AG10803 (cell line): ENCODE measurements at regions not wholly inside any gene's neighbourhood (a gene's known extent, or its start where the extent isn't known, plus 50 kb on each side); places are given as distances from the start of the nearest gene placed in this dataset.

Experiments used
- DNase-seq: peaks from one replicate; pipeline ENCODE4 v3.0.0; 2010; ENCODE audit warnings: low read depth
- H3K4me3 ChIP-seq: 2 replicates; pipeline ENCODE4 v1.5.1; 2011; ENCODE audit warnings: mild to moderate bottlenecking, low read length, control low read depth
- CTCF ChIP-seq: conservative IDR thresholded peaks from 2 replicates; pipeline ENCODE4 v1.5.1; 2011; ENCODE audit warnings: mild to moderate bottlenecking, low read length, control low read depth, inconsistent platforms

- no peak for TF ChIP-seq CTCF
- DNase-seq = no peak
- no peak overlapping the region for H3K4me3 ChIP-seq
These were observed 300.8 kb upstream of the SOX11 start for GRCh38 chr2:5391362-5391761.

GRCh38 chr2:5392658-5393057, 299.5 kb upstream of the SOX11 start:
- no peak overlapping the region for H3K4me3 ChIP-seq
- TF ChIP-seq CTCF = no peak
- no peak for DNase-seq

GRCh38 chr2:5393474-5393873, 298.7 kb upstream of the SOX11 start:
- no peak for DNase-seq
- TF ChIP-seq CTCF = no peak
- H3K4me3 ChIP-seq = no peak overlapping the region

GRCh38 chr2:5394223-5394622, 298.0 kb upstream of the SOX11 start:
- TF ChIP-seq CTCF = no peak
- H3K4me3 ChIP-seq = no peak overlapping the region
- no peak for DNase-seq

- no peak overlapping the region for H3K4me3 ChIP-seq
- no peak for DNase-seq
- no peak for TF ChIP-seq CTCF
These were observed 291.0 kb upstream of the SOX11 start for GRCh38 chr2:5401115-5401657.

- TF ChIP-seq CTCF = no peak
- no peak for DNase-seq
These were observed 288.8 kb upstream of the SOX11 start for GRCh38 chr2:5403392-5403791.

GRCh38 chr2:5409898-5410381, 282.2 kb upstream of the SOX11 start:
- no peak overlapping the region for H3K4me3 ChIP-seq
- no peak for TF ChIP-seq CTCF
- DNase-seq = no peak

More at GRCh38 chr2:5403392-5403791, 288.8 kb upstream of the SOX11 start:
- no peak overlapping the region for H3K4me3 ChIP-seq
